ENCODE measurements at regions not wholly inside any gene's neighbourhood (a gene's known extent, or its start where the extent isn't known, plus 50 kb on each side); places are given as distances from the start of the nearest gene placed in this dataset.

GRCh38 chr18:76266236-76266991, 228.6 kb downstream of the ZNF516 start:
- H3K9me3 ChIP-seq: no peaks in the 10 kb centered on the region
- TF ChIP-seq CTCF (IDR thresholded peaks at IDR 0.05): no peak
- H3K4me1 ChIP-seq: peaks cover 22% of the 10 kb centered on the region
- H3K27ac ChIP-seq: peak overlapping the region; percentile 88
- peak overlapping the region; percentile 30 for H3K4me3 ChIP-seq
- intact Hi-C loops (cut with DNase I): no loop called here
- H3K36me3 ChIP-seq: no peaks in the 10 kb centered on the region
- no peaks in the 10 kb centered on the region for H3K27me3 ChIP-seq (ENCODE audit: low read depth)
- no peak for ATAC-seq
- no peak for DNase-seq

GRCh38 chr18:76265497-76266235, 229.4 kb downstream of the ZNF516 start:
- H3K9me3 ChIP-seq: no peaks in the 10 kb centered on the region
- peak overlapping the region; percentile 30 for H3K4me3 ChIP-seq
- intact Hi-C loops (cut with DNase I): no loop called here
- no peaks in the 10 kb centered on the region for H3K36me3 ChIP-seq
- TF ChIP-seq CTCF (IDR thresholded peaks at IDR 0.05): no peak
- ATAC-seq: peak; percentile 82 to 84
- H3K27me3 ChIP-seq (ENCODE audit: low read depth): no peaks in the 10 kb centered on the region
- peak overlapping the region; percentile 88 for H3K27ac ChIP-seq
- peaks cover 22% of the 10 kb centered on the region for H3K4me1 ChIP-seq
- DNase-seq: peak; percentile 53

- Histone ChIP-seq H3K27ac (peak overlapping the region; percentile 68), H3K9me3 (no peaks in the 10 kb centered on the region), H3K4me3 (no peak overlapping the region), H3K27me3 (ENCODE audit: low read depth) (no peaks in the 10 kb centered on the region), H3K4me1 (peaks cover 22% of the 10 kb centered on the region), H3K36me3 (no peaks in the 10 kb centered on the region)
- TF ChIP-seq CTCF (IDR thresholded peaks at IDR 0.05): no peak
- DNase-seq (no peak), ATAC-seq (peak; percentile 12 to 67)
- intact Hi-C loops (cut with DNase I): no loop called here
These were observed 230.2 kb downstream of the ZNF516 start for GRCh38 chr18:76264876-76265250.

- Histone ChIP-seq H3K27ac (peak overlapping the region; percentile 68), H3K4me1 (peaks cover 22% of the 10 kb centered on the region), H3K9me3 (no peaks in the 10 kb centered on the region), H3K4me3 (no peak overlapping the region), H3K36me3 (no peaks in the 10 kb centered on the region), H3K27me3 (ENCODE audit: low read depth) (no peaks in the 10 kb centered on the region)
- no peak for DNase-seq
- peak in 1 of 2 donors; percentile 4 for ATAC-seq
- intact Hi-C loops (cut with DNase I): no loop called here
- TF ChIP-seq CTCF (IDR thresholded peaks at IDR 0.05): no peak
These were observed 230.7 kb downstream of the ZNF516 start for GRCh38 chr18:76264198-76264875.

GRCh38 chr18:76263046-76264005, 231.7 kb downstream of the ZNF516 start:
- no peak for DNase-seq
- no peak for ATAC-seq
- no peak overlapping the region for H3K27ac ChIP-seq

More at GRCh38 chr18:76263046-76264005, 231.7 kb downstream of the ZNF516 start:
- Histone ChIP-seq H3K4me1 (peaks cover 22% of the 10 kb centered on the region), H3K9me3 (no peaks in the 10 kb centered on the region), H3K27me3 (ENCODE audit: low read depth) (no peaks in the 10 kb centered on the region), H3K4me3 (no peak overlapping the region), H3K36me3 (no peaks in the 10 kb centered on the region)
- no peak for TF ChIP-seq CTCF (IDR thresholded peaks at IDR 0.05)
- intact Hi-C loops (cut with DNase I): no loop called here

All from lower lobe of right lung (tissue), 2 donors.